ENCODE measurements at regions not wholly inside any gene's neighbourhood (a gene's known extent, or its start where the extent isn't known, plus 50 kb on each side); places are given as distances from the start of the nearest gene placed in this dataset.

- DNase-seq (ENCODE audit: low spot score) = peak; percentile 77
- Histone ChIP-seq H3K27ac (ENCODE audit: low read depth, low read length, poor library complexity, severe bottlenecking) (no peak overlapping the region), H3K9me3 (ENCODE audit: low read depth, low read length, poor library complexity, severe bottlenecking) (no peaks in the 10 kb centered on the region), H3K4me1 (ENCODE audit: insufficient read depth, low read length, poor library complexity, severe bottlenecking) (no peaks in the 10 kb centered on the region), H3K36me3 (ENCODE audit: insufficient read depth, low read length, poor library complexity, severe bottlenecking) (no peaks in the 10 kb centered on the region), H3K4me3 (ENCODE audit: low read depth, low read length, poor library complexity, severe bottlenecking) (no peak overlapping the region), H3K27me3 (replicated peaks; ENCODE audit: insufficient read depth, low read depth, low read length, poor library complexity) (no peaks in the 10 kb centered on the region)
- POLR2A ChIA-PET (ENCODE audit: low non-redundant PET) = no interaction called here
- CTCF ChIA-PET = no interaction called here
- intact Hi-C loops (cut with micrococcal nuclease; ENCODE audit: unreplicated experiment) = no loop called here
- BruUV-seq (replicated peaks) = no TSS peak
- TF ChIP-seq CTCF (conservative IDR thresholded peaks at IDR 0.05; ENCODE audit: low read depth, low read length) (no peak), EZH2 (IDR thresholded peaks at IDR 0.05; ENCODE audit: borderline replicate concordance, low read depth, low read length, poor library complexity, severe bottlenecking) (no peak)
These were observed 373.2 kb downstream of the DDX10 start for GRCh38 chr11:109037856-109038780.

- H3K9me3 ChIP-seq (ENCODE audit: low read depth, low read length, poor library complexity, severe bottlenecking) = no peaks in the 10 kb centered on the region
- TF ChIP-seq EZH2 (IDR thresholded peaks at IDR 0.05; ENCODE audit: borderline replicate concordance, low read depth, low read length, poor library complexity, severe bottlenecking) = no peak
- no peak for TF ChIP-seq CTCF (conservative IDR thresholded peaks at IDR 0.05; ENCODE audit: low read depth, low read length)
- H3K27ac ChIP-seq (ENCODE audit: low read depth, low read length, poor library complexity, severe bottlenecking) = no peak overlapping the region
- ChIA-PET POLR2A (ENCODE audit: low non-redundant PET) (no interaction called here), CTCF (no interaction called here)
- H3K4me3 ChIP-seq (ENCODE audit: low read depth, low read length, poor library complexity, severe bottlenecking) = no peak overlapping the region
- no peaks in the 10 kb centered on the region for H3K27me3 ChIP-seq (replicated peaks; ENCODE audit: insufficient read depth, low read depth, low read length, poor library complexity)
- no peaks in the 10 kb centered on the region for H3K36me3 ChIP-seq (ENCODE audit: insufficient read depth, low read length, poor library complexity, severe bottlenecking)
- BruUV-seq (replicated peaks) = no TSS peak
- no peak for DNase-seq (ENCODE audit: low spot score)
- intact Hi-C loops (cut with micrococcal nuclease; ENCODE audit: unreplicated experiment) = no loop called here
- H3K4me1 ChIP-seq (ENCODE audit: insufficient read depth, low read length, poor library complexity, severe bottlenecking) = no peaks in the 10 kb centered on the region
These were observed 374.7 kb downstream of the DDX10 start for GRCh38 chr11:109039611-109040010.

GRCh38 chr11:109040303-109040702 lies 375.4 kb downstream of the DDX10 start:
- BruUV-seq (replicated peaks) = no TSS peak

More at GRCh38 chr11:109040303-109040702, 375.4 kb downstream of the DDX10 start:
- no peak overlapping the region for H3K4me3 ChIP-seq (ENCODE audit: low read depth, low read length, poor library complexity, severe bottlenecking)
- intact Hi-C loops (cut with micrococcal nuclease; ENCODE audit: unreplicated experiment) = no loop called here
- POLR2A ChIA-PET (ENCODE audit: low non-redundant PET) = no interaction called here
- no peak for DNase-seq (ENCODE audit: low spot score)
- H3K27me3 ChIP-seq (replicated peaks; ENCODE audit: insufficient read depth, low read depth, low read length, poor library complexity) = no peaks in the 10 kb centered on the region
- CTCF ChIA-PET = no interaction called here
- no peaks in the 10 kb centered on the region for H3K9me3 ChIP-seq (ENCODE audit: low read depth, low read length, poor library complexity, severe bottlenecking)
- no peaks in the 10 kb centered on the region for H3K36me3 ChIP-seq (ENCODE audit: insufficient read depth, low read length, poor library complexity, severe bottlenecking)
- H3K27ac ChIP-seq (ENCODE audit: low read depth, low read length, poor library complexity, severe bottlenecking) = no peak overlapping the region
- no peaks in the 10 kb centered on the region for H3K4me1 ChIP-seq (ENCODE audit: insufficient read depth, low read length, poor library complexity, severe bottlenecking)
- TF ChIP-seq CTCF (conservative IDR thresholded peaks at IDR 0.05; ENCODE audit: low read depth, low read length) (peak; percentile 34; the same call in 1 of the 2 replicates), EZH2 (IDR thresholded peaks at IDR 0.05; ENCODE audit: borderline replicate concordance, low read depth, low read length, poor library complexity, severe bottlenecking) (no peak)

Data from A673 (cell line).